HG02884 (cell line): ENCODE measurements at regions not wholly inside any gene's neighbourhood (a gene's known extent, or its start where the extent isn't known, plus 50 kb on each side); places are given as distances from the start of the nearest gene placed in this dataset.

Experiments used
- ATAC-seq: cut with Tn5 transposase; IDR thresholded peaks from one replicate; pipeline ENCODE4 v1.9.1; 2021; ENCODE audit warnings: mild to moderate bottlenecking, moderate library complexity; ENCODE audit not compliant: unreplicated experiment

GRCh38 chr3:159938714-159939113 is 49.9 kb upstream of the IL12A start:
- no peak for ATAC-seq
